ENCODE measurements at regions not wholly inside any gene's neighbourhood (a gene's known extent, or its start where the extent isn't known, plus 50 kb on each side); places are given as distances from the start of the nearest gene placed in this dataset.

DNA sequence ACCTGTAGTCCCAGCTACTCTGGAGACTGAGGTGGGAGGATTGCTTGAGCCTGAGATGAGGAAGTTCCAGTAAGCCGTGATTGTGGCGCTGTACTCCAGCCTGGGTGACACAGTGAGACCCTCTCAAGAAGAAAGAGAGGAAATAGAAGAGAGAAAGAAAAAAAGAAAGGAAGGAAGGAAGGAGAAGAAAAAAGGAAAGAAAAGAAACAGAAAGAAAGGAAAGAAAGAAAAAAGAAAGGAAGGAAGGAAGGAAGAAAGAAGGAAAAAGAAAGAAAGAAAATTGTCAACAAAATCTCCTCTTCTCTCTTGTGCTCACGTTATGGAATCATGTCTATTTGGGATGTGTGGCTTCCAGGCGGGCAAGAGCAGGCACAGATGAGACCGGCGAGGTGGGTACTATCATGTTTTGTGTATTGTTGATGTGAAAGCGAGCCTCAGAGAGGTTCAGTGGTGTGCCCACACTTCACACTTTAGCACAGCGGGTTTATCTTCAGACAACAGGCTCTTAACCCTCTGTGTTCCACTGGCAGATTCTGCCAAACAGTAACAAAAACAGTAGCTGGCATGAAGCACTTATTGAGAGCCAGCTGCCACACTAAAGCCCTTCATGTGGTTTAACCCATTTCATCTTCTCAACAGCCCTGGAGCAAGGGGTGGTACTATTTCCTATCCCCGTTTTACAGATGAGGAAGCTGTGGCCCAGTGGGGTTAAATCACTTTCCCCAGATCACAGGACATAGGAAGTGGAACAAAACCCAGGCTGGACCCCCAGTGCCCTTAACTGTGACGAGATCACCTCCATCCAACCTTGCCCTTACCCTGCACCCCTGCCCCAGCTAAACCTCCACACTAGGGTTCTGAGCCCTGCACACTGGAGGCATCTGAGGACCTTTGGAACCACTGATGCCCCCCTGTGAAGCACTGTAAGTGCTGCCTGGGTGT, 94.7 kb upstream of the TARDBP start:
- no peak for DNase-seq
- TF ChIP-seq, protein P1, sequence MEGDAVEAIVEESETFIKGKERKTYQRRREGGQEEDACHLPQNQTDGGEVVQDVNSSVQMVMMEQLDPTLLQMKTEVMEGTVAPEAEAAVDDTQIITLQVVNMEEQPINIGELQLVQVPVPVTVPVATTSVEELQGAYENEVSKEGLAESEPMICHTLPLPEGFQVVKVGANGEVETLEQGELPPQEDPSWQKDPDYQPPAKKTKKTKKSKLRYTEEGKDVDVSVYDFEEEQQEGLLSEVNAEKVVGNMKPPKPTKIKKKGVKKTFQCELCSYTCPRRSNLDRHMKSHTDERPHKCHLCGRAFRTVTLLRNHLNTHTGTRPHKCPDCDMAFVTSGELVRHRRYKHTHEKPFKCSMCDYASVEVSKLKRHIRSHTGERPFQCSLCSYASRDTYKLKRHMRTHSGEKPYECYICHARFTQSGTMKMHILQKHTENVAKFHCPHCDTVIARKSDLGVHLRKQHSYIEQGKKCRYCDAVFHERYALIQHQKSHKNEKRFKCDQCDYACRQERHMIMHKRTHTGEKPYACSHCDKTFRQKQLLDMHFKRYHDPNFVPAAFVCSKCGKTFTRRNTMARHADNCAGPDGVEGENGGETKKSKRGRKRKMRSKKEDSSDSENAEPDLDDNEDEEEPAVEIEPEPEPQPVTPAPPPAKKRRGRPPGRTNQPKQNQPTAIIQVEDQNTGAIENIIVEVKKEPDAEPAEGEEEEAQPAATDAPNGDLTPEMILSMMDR (IDR thresholded peaks at IDR 0.05): no peak
- H3K27ac Mint-ChIP-seq: peak overlapping the region in 2 of 7 donors; percentile 11 to 76
- no peaks in the 10 kb centered on the region for H3K36me3 Mint-ChIP-seq
- H3K4me1 Mint-ChIP-seq: peaks cover 12% of the 10 kb centered on the region
- Histone ChIP-seq H3K4me1 (ENCODE audit: control insufficient read depth in 1 of 2, insufficient read depth in 2 of 2, low read length in 2 of 2) (peaks cover 6 to 17% of the 10 kb centered on the region in 2 donors), H3K4me2 (replicated peaks; ENCODE audit: extremely low read depth, low read length, poor library complexity, severe bottlenecking) (peak overlapping the region; percentile 46), H3K79me2 (ENCODE audit: insufficient read depth, low read length) (no peaks in the 10 kb centered on the region), H3K27ac (ENCODE audit: low read depth in 1 of 2, low read length in 2 of 2) (no peak overlapping the region), H3K27me3 (ENCODE audit: control insufficient read depth in 2 of 2, insufficient read depth in 2 of 2, low read length in 2 of 2) (no peaks in the 10 kb centered on the region), H3K9me3 (replicated peaks in 1 of 2; ENCODE audit: control insufficient read depth in 1 of 2, insufficient read depth in 1 of 2, low read length in 2 of 2) (no peaks in the 10 kb centered on the region), H3K4me3 (replicated peaks in 1 of 3; ENCODE audit: low read depth in 2 of 3, low read length in 3 of 3) (peak overlapping the region in 1 of 3 experiments; percentile 19), H4K20me1 (ENCODE audit: insufficient read depth, low read length) (no peaks in the 10 kb centered on the region), H2AFZ (ENCODE audit: insufficient read depth, low read depth, low read length, poor library complexity, severe bottlenecking) (peak overlapping the region; percentile 23), H3K36me3 (replicated peaks in 1 of 2; ENCODE audit: control insufficient read depth in 1 of 2, insufficient read depth in 2 of 2, low read length in 2 of 2) (no peaks in the 10 kb centered on the region), H3K9ac (ENCODE audit: insufficient read depth, low read length, poor library complexity, severe bottlenecking) (peak overlapping the region; percentile 1)
- WGBS (ENCODE audit: insufficient coverage): 0% methylated on average over 3 of the region's 10 CpGs
- peak overlapping the region in 1 of 2 donors; percentile 95 for H3K4me3 Mint-ChIP-seq
- intact Hi-C loops (cut with micrococcal nuclease): no loop called here
- peaks cover 2 to 14% (median 6%) of the 10 kb centered on the region in 3 donors for H3K27me3 Mint-ChIP-seq (ENCODE audit: low read depth in 3 of 3)
- no peaks in the 10 kb centered on the region for H3K9me3 Mint-ChIP-seq

DNA sequence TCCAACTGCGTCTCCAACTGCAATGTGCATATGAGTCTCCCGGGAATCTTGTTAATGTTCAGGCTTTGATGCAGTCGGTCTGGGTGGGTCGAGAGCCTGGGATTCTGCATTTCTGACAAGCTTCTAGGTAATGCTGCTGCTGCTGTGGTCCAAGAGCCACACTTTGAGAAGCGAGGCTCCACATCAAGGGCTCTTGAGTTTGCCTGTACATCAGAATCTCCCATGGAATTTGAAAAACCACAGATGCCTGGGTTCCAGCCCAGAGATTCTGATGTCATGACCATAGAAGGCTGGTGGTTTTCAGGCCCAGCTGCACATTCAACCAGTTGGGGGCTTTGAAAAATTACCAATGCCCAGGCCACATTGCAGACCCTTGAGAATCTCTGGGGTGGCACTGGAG, 93.9 kb upstream of the TARDBP start:
- H3K27me3 ChIP-seq (ENCODE audit: control insufficient read depth in 2 of 2, insufficient read depth in 2 of 2, low read length in 2 of 2): no peaks in the 10 kb centered on the region
- no peaks in the 10 kb centered on the region for H3K79me2 ChIP-seq (ENCODE audit: insufficient read depth, low read length)
- intact Hi-C loops (cut with micrococcal nuclease): no loop called here
- peak overlapping the region in 1 of 7 donors; percentile 75 for H3K27ac Mint-ChIP-seq
- peaks cover 2 to 14% (median 6%) of the 10 kb centered on the region in 3 donors for H3K27me3 Mint-ChIP-seq (ENCODE audit: low read depth in 3 of 3)
- H3K36me3 ChIP-seq (replicated peaks in 1 of 2; ENCODE audit: control insufficient read depth in 1 of 2, insufficient read depth in 2 of 2, low read length in 2 of 2): no peaks in the 10 kb centered on the region
- no peaks in the 10 kb centered on the region for H3K9me3 ChIP-seq (replicated peaks in 1 of 2; ENCODE audit: control insufficient read depth in 1 of 2, insufficient read depth in 1 of 2, low read length in 2 of 2)
- no peak overlapping the region for H3K27ac ChIP-seq (ENCODE audit: low read depth in 1 of 2, low read length in 2 of 2)
- H2AFZ ChIP-seq (ENCODE audit: insufficient read depth, low read depth, low read length, poor library complexity, severe bottlenecking): no peak overlapping the region
- no peaks in the 10 kb centered on the region for H4K20me1 ChIP-seq (ENCODE audit: insufficient read depth, low read length)
- H3K4me3 ChIP-seq (replicated peaks in 1 of 3; ENCODE audit: low read depth in 2 of 3, low read length in 3 of 3): no peak overlapping the region
- no peaks in the 10 kb centered on the region for H3K9me3 Mint-ChIP-seq
- H3K4me3 Mint-ChIP-seq: no peak overlapping the region
- no peak for DNase-seq
- H3K9ac ChIP-seq (ENCODE audit: insufficient read depth, low read length, poor library complexity, severe bottlenecking): peak overlapping the region; percentile 1
- TF ChIP-seq, protein P1 (IDR thresholded peaks at IDR 0.05): no peak
- H3K4me1 Mint-ChIP-seq: peaks cover 12% of the 10 kb centered on the region
- no peaks in the 10 kb centered on the region for H3K36me3 Mint-ChIP-seq
- WGBS (ENCODE audit: insufficient coverage): 83% methylated on average over 5 of the region's 5 CpGs
- H3K4me1 ChIP-seq (ENCODE audit: control insufficient read depth in 1 of 2, insufficient read depth in 2 of 2, low read length in 2 of 2): peaks cover 6 to 17% of the 10 kb centered on the region in 2 donors
- H3K4me2 ChIP-seq (replicated peaks; ENCODE audit: extremely low read depth, low read length, poor library complexity, severe bottlenecking): no peak overlapping the region

Measured in CD14-positive monocyte (primary cell).